ENCODE measurements at regions not wholly inside any gene's neighbourhood (a gene's known extent, or its start where the extent isn't known, plus 50 kb on each side); places are given as distances from the start of the nearest gene placed in this dataset.

GRCh38 chr9:108083160-108083750 is 593.7 kb upstream of the KLF4 start:
- Mint-ChIP-seq H3K4me3 (no peak overlapping the region), H3K27me3 (ENCODE audit: low read depth) (peaks cover 26% of the 10 kb centered on the region)
- H2BK120ac ChIP-seq (ENCODE audit: low read depth, low read length, poor library complexity, severe bottlenecking), result no peak overlapping the region

More at GRCh38 chr9:108083160-108083750, 593.7 kb upstream of the KLF4 start:
- H2BK5ac ChIP-seq (ENCODE audit: insufficient read length, low read length), result no peak overlapping the region
- H2AK5ac ChIP-seq (ENCODE audit: insufficient read length, low read length), result no peak overlapping the region
- H3K23me2 ChIP-seq (ENCODE audit: insufficient read length, low read depth, low read length, poor library complexity, severe bottlenecking), result no peaks in the 10 kb centered on the region
- no peak overlapping the region for H2BK20ac ChIP-seq (ENCODE audit: low read depth, low read length, poor library complexity, severe bottlenecking)
- no peaks in the 10 kb centered on the region for H4K20me1 ChIP-seq (ENCODE audit: control insufficient read depth, insufficient read depth, insufficient read length)
- no peak overlapping the region for H3K4me2 ChIP-seq (ENCODE audit: insufficient read depth, insufficient read length, low read length)
- no peaks in the 10 kb centered on the region for H3K27me3 ChIP-seq (ENCODE audit: insufficient read depth, low read length)
- H2AFZ ChIP-seq (ENCODE audit: low read length), result no peak overlapping the region
- no peak overlapping the region for H3K14ac ChIP-seq (ENCODE audit: insufficient read depth, low read length)
- H3K9ac ChIP-seq (ENCODE audit: extremely low read depth, insufficient read length, low read length), result no peak overlapping the region
- peaks cover 8% of the 10 kb centered on the region; the same call in 1 of the 2 replicates for H3K4me1 ChIP-seq (ENCODE audit: insufficient read depth, low read length)
- no peak overlapping the region for H3T11ph ChIP-seq (ENCODE audit: low read length)
- no peak for DNase-seq
- peaks cover 0 to 4% (median 0%) of the 10 kb centered on the region in 3 experiments; a peak in 2 of 7 replicates for H3K36me3 Mint-ChIP-seq (ENCODE audit: insufficient read depth in 1 of 3, low read depth in 3 of 3)
- H2BK15ac ChIP-seq (ENCODE audit: low read depth, low read length), result no peak overlapping the region
- no peak overlapping the region for H4K5ac ChIP-seq (ENCODE audit: insufficient read length, low read depth, low read length)
- H3K56ac ChIP-seq (ENCODE audit: insufficient read length, low read depth, low read length), result no peak overlapping the region
- H4K91ac ChIP-seq (ENCODE audit: insufficient read length, low read depth, low read length), result no peak overlapping the region
- no peak overlapping the region for H3K27ac ChIP-seq (ENCODE audit: insufficient read length, low read depth, low read length)
- WGBS (ENCODE audit: extremely low coverage, insufficient read length, low lambda C conversion rate), result no CpG with 5 or more reads among the region's 6 CpGs
- no peak overlapping the region for H4K8ac ChIP-seq (replicated peaks; ENCODE audit: insufficient read length, low read depth, low read length)
- H3K18ac ChIP-seq (ENCODE audit: insufficient read length, low read depth, low read length), result no peak overlapping the region
- no peaks in the 10 kb centered on the region for H3K79me2 ChIP-seq (ENCODE audit: insufficient read depth, low read length)
- no peak overlapping the region for H3K4ac ChIP-seq (ENCODE audit: low read depth, low read length)
- no peak overlapping the region for H3K23ac ChIP-seq (ENCODE audit: insufficient read length, low read depth, low read length)
- H3K9me3 Mint-ChIP-seq, result peaks cover 0 to 1% of the 10 kb centered on the region in 2 experiments; a peak in 3 of 5 replicates
- TF ChIP-seq CTCF (conservative IDR thresholded peaks at IDR 0.05), result no peak
- H3K4me1 Mint-ChIP-seq, result peaks cover 29 to 31% of the 10 kb centered on the region in 2 experiments
- no peaks in the 10 kb centered on the region for H3K9me3 ChIP-seq (ENCODE audit: control insufficient read depth, low read depth, low read length)
- H3K79me1 ChIP-seq (ENCODE audit: insufficient read depth, low read depth, low read length, poor library complexity, severe bottlenecking), result no peaks in the 10 kb centered on the region
- no peak overlapping the region for H2BK12ac ChIP-seq (ENCODE audit: insufficient read length, low read depth, low read length)
- H3K27ac Mint-ChIP-seq, result no peak overlapping the region
